Stomach (tissue), 8 donors: ENCODE measurements at regions not wholly inside any gene's neighbourhood (a gene's known extent, or its start where the extent isn't known, plus 50 kb on each side); places are given as distances from the start of the nearest gene placed in this dataset.
"Not testable (repeated sequence)": the region's sequence is repeated elsewhere in the genome, so short reads cannot be mapped to it uniquely, and the experiment has no call there.

Experiments used
- DNase-seq, 2 donors: peaks; one replicate each; pipeline versions ENCODE4 v3.0.0 to v3.0.0-alpha.2; 2013 to 2019
- H3K27ac ChIP-seq, 5 donors: fragments of 200-600 bp in 4 of 5; sonication (generic) in 4 of 5; one replicate each; pipeline ENCODE4 v1.5.1; 2013 to 2019; ENCODE audit warnings: mild to moderate bottlenecking in 1 of 5, moderate library complexity in 1 of 5
- H3K27me3 ChIP-seq, 3 donors: fragments of 200-600 bp; sonication (generic); one replicate each; pipeline ENCODE4 v1.5.1; 2017 to 2019; ENCODE audit warnings: mixed run types in 1 of 3
- H3K36me3 ChIP-seq, 4 donors: fragments of 200-600 bp; sonication (generic); 1 replicate in 3 of 4; 2 replicates in 1 of 4; pipeline ENCODE4 v1.5.1; 2016 to 2019
- H3K4me1 ChIP-seq, 4 donors: fragments of 200-600 bp; sonication (generic); one replicate each; pipeline ENCODE4 v1.5.1; 2016 to 2019
- H3K4me3 ChIP-seq, 4 donors: fragments of 200-600 bp; sonication (generic) in 3 of 4; one replicate each; pipeline ENCODE4 v1.5.1; 2016 to 2019; ENCODE audit warnings: mild to moderate bottlenecking in 1 of 4
- H3K9me3 ChIP-seq, 4 donors: fragments of 200-600 bp; sonication (generic); one replicate each; pipeline ENCODE4 v1.5.1; 2016 to 2019
- EP300 ChIP-seq: sonication (generic); formaldehyde crosslinking; IDR thresholded peaks from one replicate; pipeline ENCODE4 v1.6.1; 2017; ENCODE audit warnings: antibody characterized with exemption
- POLR2A ChIP-seq, 4 donors: fragments of 450-650 bp; IDR thresholded peaks; one replicate each; pipeline ENCODE4 v1.6.1; 2016; ENCODE audit warnings: antibody characterized with exemption in 4 of 4, control low read depth in 2 of 4, mild to moderate bottlenecking in 1 of 4, moderate library complexity in 1 of 4
- POLR2AphosphoS5 ChIP-seq, 3 donors: sonication (generic); formaldehyde crosslinking; IDR thresholded peaks; one replicate each; pipeline ENCODE4 v1.6.1; 2016; ENCODE audit warnings: antibody characterized with exemption in 3 of 3
- whole genome bisulfite sequencing, 5 donors: extraction: QIAGEN DNeasy Blood & Tissue Kit in 3 of 5; methylation state at CpG; one replicate each; pipeline versions ENCODE4 v1.1.5 to v1.1.7; 2013 to 2018; 5-methylcytosine and 5-hydroxymethylcytosine counted together
- intact Hi-C: fragments of 100-400 bp; cut with DNase I; formaldehyde crosslinking; loops from one replicate; pipeline ENCODE4 v1.15.1; 2023; ENCODE audit warnings: low total_unique reads
- TF ChIP-seq, protein P1 (sequence below), 7 experiments: fragments of 450-650 bp in 4 of 7; fragments of 200-600 bp in 3 of 7; sonication (generic) in 3 of 7; IDR thresholded peaks; one replicate each; pipeline ENCODE4 v1.5.1; 2016 to 2019; ENCODE audit warnings: antibody characterized with exemption in 7 of 7, control low read depth in 2 of 7, mild to moderate bottlenecking in 1 of 7
- donor health status: healthy with polysubstance abuse.
- donor health status: Bipolar disorder and iron deficiency.
- donor health status: healthy.

DNA sequence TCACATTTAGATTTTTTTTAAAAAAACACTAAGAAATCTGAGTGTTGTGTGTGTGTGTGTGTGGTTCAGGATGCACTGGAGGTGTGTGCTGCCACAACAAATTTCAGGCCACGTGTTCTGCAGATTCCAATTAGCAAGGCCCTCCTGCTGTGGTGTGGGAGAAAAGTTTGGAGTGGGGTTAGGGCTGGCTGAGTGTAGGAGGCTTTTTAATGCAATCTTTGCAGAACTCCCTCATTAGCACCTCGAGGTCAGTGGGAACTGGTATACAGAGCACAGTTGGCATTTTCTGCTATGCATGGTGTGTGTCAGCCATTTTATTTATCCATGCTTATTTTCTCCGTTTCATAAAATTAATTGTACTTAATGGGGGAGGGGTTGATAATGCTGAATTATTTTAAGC lies 187.6 kb downstream of the SOX4 start:
- TF ChIP-seq POLR2AphosphoS5 (IDR thresholded peaks at IDR 0.05) (no peak), POLR2A (IDR thresholded peaks at IDR 0.05) (no peak), EP300 (no peak)
- TF ChIP-seq, protein P1, sequence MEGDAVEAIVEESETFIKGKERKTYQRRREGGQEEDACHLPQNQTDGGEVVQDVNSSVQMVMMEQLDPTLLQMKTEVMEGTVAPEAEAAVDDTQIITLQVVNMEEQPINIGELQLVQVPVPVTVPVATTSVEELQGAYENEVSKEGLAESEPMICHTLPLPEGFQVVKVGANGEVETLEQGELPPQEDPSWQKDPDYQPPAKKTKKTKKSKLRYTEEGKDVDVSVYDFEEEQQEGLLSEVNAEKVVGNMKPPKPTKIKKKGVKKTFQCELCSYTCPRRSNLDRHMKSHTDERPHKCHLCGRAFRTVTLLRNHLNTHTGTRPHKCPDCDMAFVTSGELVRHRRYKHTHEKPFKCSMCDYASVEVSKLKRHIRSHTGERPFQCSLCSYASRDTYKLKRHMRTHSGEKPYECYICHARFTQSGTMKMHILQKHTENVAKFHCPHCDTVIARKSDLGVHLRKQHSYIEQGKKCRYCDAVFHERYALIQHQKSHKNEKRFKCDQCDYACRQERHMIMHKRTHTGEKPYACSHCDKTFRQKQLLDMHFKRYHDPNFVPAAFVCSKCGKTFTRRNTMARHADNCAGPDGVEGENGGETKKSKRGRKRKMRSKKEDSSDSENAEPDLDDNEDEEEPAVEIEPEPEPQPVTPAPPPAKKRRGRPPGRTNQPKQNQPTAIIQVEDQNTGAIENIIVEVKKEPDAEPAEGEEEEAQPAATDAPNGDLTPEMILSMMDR (IDR thresholded peaks at IDR 0.05): no peak
- intact Hi-C loops: no loop called here
- Histone ChIP-seq H3K36me3 (no peaks in the 10 kb centered on the region), H3K4me1 (no peaks in the 10 kb centered on the region), H3K27me3 (no peaks in the 10 kb centered on the region), H3K4me3 (no peak overlapping the region), H3K27ac (no peak overlapping the region), H3K9me3 (no peaks in the 10 kb centered on the region)
- DNase-seq: no peak
- 58 to 70% (median 65%) methylated on average over 3 of the region's 3 CpGs for WGBS, 5 donors

DNA sequence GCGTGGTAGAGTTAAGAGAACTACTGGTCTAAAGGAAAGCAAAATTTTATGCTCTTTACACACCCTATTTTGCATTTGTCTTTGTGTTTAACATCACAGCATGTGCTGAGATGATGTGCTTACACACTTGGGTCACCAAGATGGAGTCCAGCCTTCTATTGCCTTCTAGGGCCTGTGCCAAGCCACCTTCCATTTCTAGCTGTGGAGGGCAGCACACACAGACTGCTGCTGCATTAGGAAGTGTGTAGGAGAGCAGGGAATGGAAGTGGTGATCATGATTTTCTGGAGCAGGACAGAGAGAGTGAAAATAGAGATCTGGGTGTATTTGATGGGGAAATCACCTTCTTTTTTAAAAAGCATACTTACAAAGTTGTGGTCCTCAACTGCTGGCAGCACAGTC lies 191.6 kb downstream of the SOX4 start:
- no peaks in the 10 kb centered on the region for H3K27me3 ChIP-seq
- no peaks in the 10 kb centered on the region for H3K4me1 ChIP-seq
- H3K4me3 ChIP-seq: no peak overlapping the region
- no peak for DNase-seq
- no peak overlapping the region for H3K27ac ChIP-seq
- no peaks in the 10 kb centered on the region for H3K9me3 ChIP-seq
- 75 to 96% (median 84%) methylated on average over 1 of the region's 1 CpG for WGBS, 5 donors
- intact Hi-C loops: no loop called here
- no peaks in the 10 kb centered on the region for H3K36me3 ChIP-seq
- TF ChIP-seq POLR2AphosphoS5 (IDR thresholded peaks at IDR 0.05) (no peak), POLR2A (IDR thresholded peaks at IDR 0.05) (no peak)

DNA sequence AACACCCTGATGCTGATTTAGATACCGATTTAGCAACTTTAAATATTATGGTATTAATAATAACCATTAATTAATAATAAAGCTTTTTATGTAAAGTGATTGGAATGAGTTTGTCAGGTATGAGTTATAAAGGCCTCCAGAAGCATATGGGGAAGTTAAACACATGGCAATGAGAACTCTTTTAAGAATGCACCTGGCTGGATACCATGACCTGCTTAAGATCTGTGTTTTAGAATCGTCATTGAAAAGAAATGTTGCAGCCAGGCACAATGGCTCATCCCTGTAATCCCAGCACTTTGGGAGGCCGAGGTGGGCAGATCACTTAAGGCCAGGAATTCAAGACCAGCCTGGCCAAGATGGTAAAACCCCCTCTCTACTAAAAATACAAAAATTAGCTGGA lies 197.5 kb downstream of the SOX4 start:
- Histone ChIP-seq H3K4me1 (no peaks in the 10 kb centered on the region), H3K4me3 (no peak overlapping the region), H3K27ac (no peak overlapping the region), H3K9me3 (no peaks in the 10 kb centered on the region), H3K36me3 (no peaks in the 10 kb centered on the region), H3K27me3 (no peaks in the 10 kb centered on the region)
- intact Hi-C loops: no loop called here
- DNase-seq: no peak
- 77 to 92% (median 87%) methylated on average over 3 of the region's 3 CpGs for WGBS, 5 donors
- TF ChIP-seq EP300 (no peak), POLR2A (IDR thresholded peaks at IDR 0.05) (no peak), POLR2AphosphoS5 (IDR thresholded peaks at IDR 0.05) (no peak)
- TF ChIP-seq, protein P1 (IDR thresholded peaks at IDR 0.05): no peak

DNA sequence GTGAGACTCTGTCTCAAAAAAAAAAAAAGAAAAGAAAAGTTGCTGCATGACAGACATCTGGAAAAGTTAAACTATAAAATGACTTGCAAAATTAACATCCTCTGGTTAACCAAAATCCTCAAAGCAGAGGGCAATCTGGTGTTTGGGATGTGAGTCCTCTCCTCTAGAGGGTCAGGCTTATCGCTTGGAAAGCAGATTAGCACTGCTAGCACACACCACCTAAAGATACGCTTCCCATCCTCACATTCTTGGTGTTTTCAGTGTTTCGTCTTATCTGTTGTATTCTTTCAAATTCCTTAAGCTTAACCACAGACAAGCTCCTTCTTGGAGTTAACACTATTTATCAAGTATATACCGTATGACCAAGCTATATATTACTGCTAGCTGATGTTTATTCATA lies 198.0 kb downstream of the SOX4 start:
- H3K9me3 ChIP-seq: no peaks in the 10 kb centered on the region
- no peaks in the 10 kb centered on the region for H3K4me1 ChIP-seq
- no peaks in the 10 kb centered on the region for H3K36me3 ChIP-seq
- intact Hi-C loops: no loop called here
- no peak overlapping the region for H3K27ac ChIP-seq
- H3K4me3 ChIP-seq: no peak overlapping the region
- TF ChIP-seq POLR2A (IDR thresholded peaks at IDR 0.05) (no peak), EP300 (no peak), POLR2AphosphoS5 (IDR thresholded peaks at IDR 0.05) (no peak)
- TF ChIP-seq, protein P1 (IDR thresholded peaks at IDR 0.05): no peak
- WGBS, 5 donors: 70 to 79% (median 77%) methylated on average over 4 of the region's 4 CpGs
- no peaks in the 10 kb centered on the region for H3K27me3 ChIP-seq
- DNase-seq: no peak

DNA sequence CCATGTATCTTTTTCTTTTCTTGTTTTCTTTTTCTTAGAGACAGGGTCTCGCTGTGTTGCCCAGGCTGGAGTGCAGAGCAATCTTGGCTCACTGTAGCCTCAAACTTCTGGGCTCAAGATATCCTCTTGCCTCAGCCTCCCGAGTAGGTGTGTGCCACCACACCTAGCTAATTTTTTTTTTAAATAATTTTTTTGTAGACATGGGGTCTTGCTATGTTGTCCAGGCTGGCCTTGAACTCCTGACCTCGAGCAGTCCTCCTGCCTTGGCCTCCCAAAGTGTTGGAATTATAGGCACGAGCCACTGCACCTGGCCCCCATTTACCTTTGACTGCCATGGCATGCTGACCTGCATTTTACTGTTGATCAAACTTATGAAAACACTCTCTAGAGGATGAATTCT lies 198.6 kb downstream of the SOX4 start:
- TF ChIP-seq EP300 (no peak), POLR2AphosphoS5 (IDR thresholded peaks at IDR 0.05) (no peak), POLR2A (IDR thresholded peaks at IDR 0.05) (no peak)
- TF ChIP-seq, protein P1 (IDR thresholded peaks at IDR 0.05): no peak
- DNase-seq: no peak
- H3K4me1 ChIP-seq: no peaks in the 10 kb centered on the region
- intact Hi-C loops: no loop called here
- H3K36me3 ChIP-seq: no peaks in the 10 kb centered on the region
- H3K9me3 ChIP-seq: no peaks in the 10 kb centered on the region
- no peak overlapping the region for H3K27ac ChIP-seq
- H3K27me3 ChIP-seq: no peaks in the 10 kb centered on the region
- no peak overlapping the region for H3K4me3 ChIP-seq
- 85 to 91% (median 89%) methylated on average over 4 of the region's 4 CpGs for WGBS, 5 donors

DNA sequence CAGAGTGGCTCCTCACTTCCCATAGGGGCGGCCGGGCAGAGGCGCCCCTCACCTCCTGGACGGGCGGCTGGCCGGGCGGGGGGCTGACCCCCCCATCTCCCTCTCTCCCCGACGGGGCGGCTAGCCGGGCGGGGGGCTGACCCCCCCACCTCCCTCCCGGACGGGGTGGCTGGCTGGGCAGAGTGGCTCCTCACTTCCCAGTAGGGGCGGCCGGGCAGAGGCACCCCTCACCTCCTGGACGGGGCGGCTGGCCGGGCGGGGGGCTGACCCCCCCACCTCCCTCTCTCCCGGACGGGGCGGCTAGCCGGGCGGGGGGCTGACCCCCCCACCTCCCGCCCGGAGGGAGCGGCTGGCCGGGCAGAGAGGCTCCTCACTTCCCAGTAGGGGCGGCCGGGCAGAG lies 203.4 kb downstream of the SOX4 start:
- H3K27ac ChIP-seq, H3K27me3 ChIP-seq, H3K4me3 ChIP-seq, H3K36me3 ChIP-seq, H3K9me3 ChIP-seq, DNase-seq, H3K4me1 ChIP-seq, intact Hi-C loops: not testable (repeated sequence)
- 96 to 100% (median 96%) methylated on average over 10 to 26 of the region's 31 CpGs; no CpG with 5 or more reads in 2 of the 5 donors for WGBS, 5 donors
